B cell (primary cell): ENCODE measurements at regions not wholly inside any gene's neighbourhood (a gene's known extent, or its start where the extent isn't known, plus 50 kb on each side); places are given as distances from the start of the nearest gene placed in this dataset.

Experiments used
- ATAC-seq: fragments of 200-7000 bp; cut with Tn5 transposase; one replicate; pipeline ENCODE4 v1.10.0; 2021; ENCODE audit warnings: low read depth, mild to moderate bottlenecking, moderate number of reproducible peaks, moderate library complexity
- CTCF ChIA-PET: fragments of 350-600 bp; sonication (Branson Sonifier 250); formaldehyde crosslinking; loops from one replicate; lab custom pipeline; 2021; ENCODE audit warnings: antibody characterized with exemption, inconsistent platforms; lab: Charles Lee
- POLR2A ChIA-PET: fragments of 350-600 bp; sonication (Branson Sonifier 250); formaldehyde crosslinking; loops from one replicate; lab custom pipeline; 2021; ENCODE audit warnings: antibody characterized with exemption; lab: Charles Lee
- DNase-seq: peaks from one replicate; pipeline ENCODE4 v3.0.0; 2013
- H2AFZ ChIP-seq: 2 replicates; pipeline ENCODE4 v1.6.1; 2012; ENCODE audit warnings: mild to moderate bottlenecking, low read depth, low read length; ENCODE audit not compliant: insufficient read depth, poor library complexity, severe bottlenecking
- H3K27ac ChIP-seq, 2 donors: 1 replicate in 1 of 2; 2 replicates in 1 of 2; pipeline ENCODE4 v1.5.1; 2012 to 2013; ENCODE audit warnings: low read length in 2 of 2, mild to moderate bottlenecking in 2 of 2, moderate library complexity in 1 of 2
- H3K27me3 ChIP-seq, 4 experiments: fragments of 200-600 bp in 1 of 4; sonication (generic) in 1 of 4; replicated peaks in 1 of 4; 1 replicate in 2 of 4; 2 replicates in 2 of 4; pipeline versions ENCODE4 v1.6.1 to v1.7.0; 2013 to 2016; ENCODE audit warnings: low read length in 3 of 4, mild to moderate bottlenecking in 2 of 4, mixed read lengths in 1 of 4, moderate library complexity in 1 of 4; ENCODE audit not compliant: insufficient read depth in 4 of 4, control insufficient read depth in 3 of 4; ENCODE audit errors: control extremely low read depth in 1 of 4
- H3K36me3 ChIP-seq, 2 experiments: replicated peaks in 1 of 2; 1 replicate in 1 of 2; 2 replicates in 1 of 2; pipeline versions ENCODE4 v1.6.1 to v1.7.1; 2013; ENCODE audit warnings: low read length in 1 of 2; ENCODE audit not compliant: insufficient read depth in 2 of 2, control insufficient read depth in 1 of 2; ENCODE audit errors: control extremely low read depth in 1 of 2, extremely low read depth in 1 of 2
- H3K4me1 ChIP-seq, 2 donors: fragments of 200-600 bp in 1 of 2; sonication (generic) in 1 of 2; 1 replicate in 1 of 2; 2 replicates in 1 of 2; pipeline versions ENCODE4 v1.5.1 to v1.6.1; 2013 to 2017; ENCODE audit warnings: low read length in 2 of 2; ENCODE audit not compliant: control insufficient read depth in 2 of 2, insufficient read depth in 2 of 2
- H3K4me2 ChIP-seq: replicated peaks from 2 replicates; pipeline ENCODE3; 2012; ENCODE audit warnings: mild to moderate bottlenecking, low read depth, low read length; ENCODE audit not compliant: poor library complexity, severe bottlenecking
- H3K4me3 ChIP-seq, 5 experiments: fragments of 200-600 bp in 1 of 5; sonication (generic) in 1 of 5; 1 replicate in 3 of 5; 2 replicates in 2 of 5; pipeline versions ENCODE4 v1.5.1 to v1.7.0; 2011 to 2016; ENCODE audit warnings: low read length in 4 of 5, mild to moderate bottlenecking in 4 of 5, low read depth in 2 of 5, control low read depth in 1 of 5, moderate library complexity in 1 of 5; ENCODE audit not compliant: insufficient read depth in 1 of 5; ENCODE audit errors: control extremely low read depth in 1 of 5, extremely low read depth in 1 of 5
- H3K79me2 ChIP-seq: fragments of 200-600 bp; sonication (generic); one replicate; pipeline ENCODE4 v1.6.0; 2016; ENCODE audit warnings: low read length; ENCODE audit not compliant: control insufficient read depth, insufficient read depth
- H3K9ac ChIP-seq: fragments of 200-600 bp; sonication (generic); 2 replicates; pipeline ENCODE4 v1.6.1; 2017; ENCODE audit warnings: mild to moderate bottlenecking, low read length, moderate library complexity
- H3K9me3 ChIP-seq, 3 donors: one replicate each; pipeline versions ENCODE4 v1.6.1 to v1.7.1; 2013; ENCODE audit warnings: low read length in 2 of 3; ENCODE audit not compliant: control insufficient read depth in 2 of 3, insufficient read depth in 1 of 3; ENCODE audit errors: control extremely low read depth in 1 of 3
- H4K20me1 ChIP-seq: 2 replicates; pipeline ENCODE4 v1.6.0; 2012; ENCODE audit warnings: mild to moderate bottlenecking, low read length; ENCODE audit not compliant: insufficient read depth, control insufficient read depth, poor library complexity, severe bottlenecking
- H3K27ac Mint-ChIP-seq: one replicate; pipeline ENCODE4 v1.8.0; 2021; ENCODE audit warnings: mixed read lengths
- H3K27me3 Mint-ChIP-seq: one replicate; pipeline ENCODE4 v1.8.0; 2021; ENCODE audit warnings: mixed read lengths
- H3K4me1 Mint-ChIP-seq: one replicate; pipeline ENCODE4 v1.8.0; 2021; ENCODE audit warnings: mixed read lengths
- H3K4me3 Mint-ChIP-seq: one replicate; pipeline ENCODE4 v1.8.0; 2021; ENCODE audit warnings: mixed read lengths
- H3K9me3 Mint-ChIP-seq: one replicate; pipeline ENCODE4 v1.8.0; 2022; ENCODE audit warnings: mixed read lengths; ENCODE audit not compliant: insufficient read depth
- EZH2 ChIP-seq: IDR thresholded peaks from 2 replicates; pipeline ENCODE4 v1.6.1; 2012; ENCODE audit warnings: borderline replicate concordance, low read depth, mild to moderate bottlenecking, moderate library complexity, low read length; ENCODE audit not compliant: insufficient read depth, poor library complexity, severe bottlenecking
- WGBS: methylation state at CpG from one replicate; pipeline ENCODE4 v1.1.5; 2013; ENCODE audit warnings: missing lambda C conversion rate; ENCODE audit not compliant: insufficient coverage; 5-methylcytosine and 5-hydroxymethylcytosine counted together
- intact Hi-C: fragments of 100-400 bp; cut with micrococcal nuclease; formaldehyde crosslinking; loops from one replicate; pipeline ENCODE4 v1.10.0; 2022
- TF ChIP-seq, protein P1 (sequence below): fragments of 200-600 bp; IDR thresholded peaks from one replicate; pipeline ENCODE4 v1.8.0; 2022; ENCODE audit warnings: antibody characterized with exemption, mild to moderate bottlenecking

DNA sequence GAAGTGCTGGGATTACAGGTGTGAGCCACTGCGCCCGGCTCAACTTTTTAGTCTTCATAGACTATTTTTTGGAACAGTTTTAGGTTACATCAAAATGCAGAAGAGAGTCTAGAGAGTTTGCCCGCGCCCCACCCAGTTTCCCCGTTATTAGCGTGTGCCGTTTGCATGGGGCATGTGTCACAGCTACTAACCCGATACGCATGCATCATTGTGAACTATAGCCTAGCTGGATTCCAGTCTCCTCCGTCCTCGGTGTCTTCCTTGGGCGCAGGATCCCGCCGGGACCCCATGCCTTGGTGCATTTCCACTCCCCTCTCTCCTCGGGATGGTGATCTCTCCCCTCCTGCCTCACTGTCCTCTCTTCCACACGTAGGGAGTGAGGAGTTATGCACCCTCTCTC lies 85.5 kb upstream of the ADRA2C start:
- Histone ChIP-seq H4K20me1 (no peaks in the 10 kb centered on the region), H3K27me3 (peaks cover 0 to 8% (median 0%) of the 10 kb centered on the region in 4 experiments), H2AFZ (no peak overlapping the region), H3K27ac (no peak overlapping the region), H3K9ac (no peak overlapping the region), H3K4me3 (no peak overlapping the region), H3K4me2 (no peak overlapping the region), H3K79me2 (no peaks in the 10 kb centered on the region), H3K9me3 (peaks cover 0 to 6% (median 0%) of the 10 kb centered on the region in 3 donors), H3K36me3 (no peaks in the 10 kb centered on the region), H3K4me1 (no peaks in the 10 kb centered on the region)
- no peaks in the 10 kb centered on the region for H3K4me1 Mint-ChIP-seq
- H3K27ac Mint-ChIP-seq: no peak overlapping the region
- WGBS: 91% methylated on average over 14 of the region's 16 CpGs
- DNase-seq (no peak), ATAC-seq (no peak)
- CTCF ChIA-PET: no interaction called here
- intact Hi-C loops: no loop called here
- H3K4me3 Mint-ChIP-seq: no peak overlapping the region
- POLR2A ChIA-PET: no interaction called here
- H3K9me3 Mint-ChIP-seq: no peaks in the 10 kb centered on the region
- peaks cover 8% of the 10 kb centered on the region for H3K27me3 Mint-ChIP-seq
- TF ChIP-seq EZH2: no peak
- TF ChIP-seq, protein P1, sequence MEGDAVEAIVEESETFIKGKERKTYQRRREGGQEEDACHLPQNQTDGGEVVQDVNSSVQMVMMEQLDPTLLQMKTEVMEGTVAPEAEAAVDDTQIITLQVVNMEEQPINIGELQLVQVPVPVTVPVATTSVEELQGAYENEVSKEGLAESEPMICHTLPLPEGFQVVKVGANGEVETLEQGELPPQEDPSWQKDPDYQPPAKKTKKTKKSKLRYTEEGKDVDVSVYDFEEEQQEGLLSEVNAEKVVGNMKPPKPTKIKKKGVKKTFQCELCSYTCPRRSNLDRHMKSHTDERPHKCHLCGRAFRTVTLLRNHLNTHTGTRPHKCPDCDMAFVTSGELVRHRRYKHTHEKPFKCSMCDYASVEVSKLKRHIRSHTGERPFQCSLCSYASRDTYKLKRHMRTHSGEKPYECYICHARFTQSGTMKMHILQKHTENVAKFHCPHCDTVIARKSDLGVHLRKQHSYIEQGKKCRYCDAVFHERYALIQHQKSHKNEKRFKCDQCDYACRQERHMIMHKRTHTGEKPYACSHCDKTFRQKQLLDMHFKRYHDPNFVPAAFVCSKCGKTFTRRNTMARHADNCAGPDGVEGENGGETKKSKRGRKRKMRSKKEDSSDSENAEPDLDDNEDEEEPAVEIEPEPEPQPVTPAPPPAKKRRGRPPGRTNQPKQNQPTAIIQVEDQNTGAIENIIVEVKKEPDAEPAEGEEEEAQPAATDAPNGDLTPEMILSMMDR: no peak

DNA sequence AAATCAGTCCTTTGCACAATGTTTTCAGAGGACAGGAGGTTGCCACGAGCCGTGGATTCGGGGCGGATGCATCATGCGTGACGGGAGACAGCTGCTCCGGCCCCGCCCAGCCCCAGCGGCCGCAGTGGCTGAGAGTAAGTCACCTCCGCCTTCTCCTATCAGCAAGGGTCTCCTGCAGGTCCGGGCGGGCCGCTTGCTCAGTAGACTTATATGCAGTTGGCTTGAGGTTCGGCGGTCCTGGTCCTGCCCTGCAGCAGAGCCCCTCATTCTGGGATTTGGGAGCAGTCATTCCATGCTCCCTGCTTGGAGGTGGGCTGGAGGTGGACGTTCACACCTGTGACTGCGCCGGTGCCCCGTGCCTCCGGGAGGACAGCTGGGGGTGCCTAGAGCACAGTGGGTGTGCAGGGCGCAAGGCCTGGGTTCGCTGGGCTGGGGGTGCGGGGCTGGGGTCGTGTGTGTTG lies 86.3 kb upstream of the ADRA2C start:
- H3K27ac Mint-ChIP-seq: no peak overlapping the region
- H3K27me3 Mint-ChIP-seq: peaks cover 11% of the 10 kb centered on the region
- WGBS: 77% methylated on average over 21 of the region's 25 CpGs
- ChIA-PET POLR2A (no interaction called here), CTCF (no interaction called here)
- intact Hi-C loops: no loop called here
- peaks cover 0 to 6% (median 0%) of the 10 kb centered on the region in 3 donors for H3K9me3 ChIP-seq
- H3K4me3 ChIP-seq: no peak overlapping the region
- H3K4me2 ChIP-seq: no peak overlapping the region
- TF ChIP-seq EZH2: no peak
- TF ChIP-seq, protein P1: no peak
- no peak overlapping the region for H3K27ac ChIP-seq
- H4K20me1 ChIP-seq: no peaks in the 10 kb centered on the region
- ATAC-seq: no peak
- H3K9me3 Mint-ChIP-seq: no peaks in the 10 kb centered on the region
- no peaks in the 10 kb centered on the region for H3K79me2 ChIP-seq
- H3K9ac ChIP-seq: no peak overlapping the region
- DNase-seq: no peak
- H3K36me3 ChIP-seq: no peaks in the 10 kb centered on the region
- no peak overlapping the region for H2AFZ ChIP-seq
- no peaks in the 10 kb centered on the region for H3K4me1 ChIP-seq
- H3K4me1 Mint-ChIP-seq: no peaks in the 10 kb centered on the region
- no peak overlapping the region for H3K4me3 Mint-ChIP-seq
- peaks cover 0 to 8% (median 0%) of the 10 kb centered on the region in 4 experiments for H3K27me3 ChIP-seq
